COLO668 (cell line): ENCODE measurements at regions not wholly inside any gene's neighbourhood (a gene's known extent, or its start where the extent isn't known, plus 50 kb on each side); places are given as distances from the start of the nearest gene placed in this dataset.
"Not testable (repeated sequence)": the region's sequence is repeated elsewhere in the genome, so short reads cannot be mapped to it uniquely, and the experiment has no call there.

Experiments
- DNase-seq: peaks from one replicate; lab custom pipeline; 2025; ENCODE audit not compliant: unreplicated experiment; lab: John Stamatoyannopoulos, UW

DNA sequence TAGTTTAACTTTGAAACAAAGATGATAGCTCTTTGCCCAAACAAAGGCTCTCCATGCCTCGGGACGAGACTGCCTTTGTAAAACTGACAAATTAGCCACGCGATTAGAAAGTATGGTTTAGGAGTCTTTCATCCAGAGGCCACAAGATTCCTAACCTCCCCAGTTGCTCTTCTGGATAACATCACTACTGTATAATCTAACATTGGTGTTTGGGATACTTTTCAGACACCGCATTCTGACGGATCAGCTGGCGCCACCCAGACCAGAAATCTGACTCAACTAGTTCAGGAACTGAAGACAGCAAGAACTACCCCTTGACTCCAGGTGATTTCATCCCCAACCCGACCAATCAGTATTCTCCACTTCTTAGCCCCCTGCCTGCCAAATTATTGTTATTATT, 98.1 kb upstream of the TEX13D start:
- no peak for DNase-seq

DNA sequence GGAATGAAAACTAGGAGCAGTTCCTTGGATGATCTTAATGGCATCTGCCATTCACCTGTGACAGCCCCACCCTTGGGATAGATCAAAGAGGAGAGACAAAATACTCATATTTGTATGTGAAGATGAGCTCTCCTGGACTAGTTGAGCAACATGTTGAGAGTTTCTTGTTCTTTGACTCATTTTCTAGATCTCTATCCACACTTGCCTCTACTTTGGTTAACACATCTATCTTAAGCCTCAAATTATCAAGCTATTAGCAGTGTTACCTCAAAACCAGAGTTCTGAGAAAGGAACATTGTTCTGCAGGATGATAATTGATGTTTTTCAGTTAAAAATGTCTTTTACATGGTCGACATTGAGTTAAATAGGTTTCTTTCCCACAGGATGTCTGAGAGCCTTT, 94.2 kb upstream of the TEX13D start:
- DNase-seq, result no peak

DNA sequence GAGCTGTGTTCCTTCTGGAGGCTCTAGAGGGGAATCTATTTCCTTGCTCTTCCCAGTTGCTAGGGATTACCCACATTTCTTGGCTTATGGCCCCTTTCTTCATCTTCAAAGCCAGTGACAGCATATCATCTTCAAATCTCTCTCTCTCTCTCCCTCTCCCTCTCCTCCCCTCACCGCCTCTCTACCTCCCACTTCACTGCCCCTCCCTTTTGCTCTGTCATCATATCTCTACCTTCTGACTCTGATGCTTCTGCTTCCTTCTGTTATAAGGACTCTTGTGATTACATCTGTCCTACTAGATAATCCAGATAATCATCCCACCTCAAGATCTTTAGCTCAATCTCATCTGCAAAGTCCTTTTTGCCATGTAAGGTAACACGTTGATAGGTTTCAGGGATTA, 93.1 kb upstream of the TEX13D start:
- no peak for DNase-seq

DNA sequence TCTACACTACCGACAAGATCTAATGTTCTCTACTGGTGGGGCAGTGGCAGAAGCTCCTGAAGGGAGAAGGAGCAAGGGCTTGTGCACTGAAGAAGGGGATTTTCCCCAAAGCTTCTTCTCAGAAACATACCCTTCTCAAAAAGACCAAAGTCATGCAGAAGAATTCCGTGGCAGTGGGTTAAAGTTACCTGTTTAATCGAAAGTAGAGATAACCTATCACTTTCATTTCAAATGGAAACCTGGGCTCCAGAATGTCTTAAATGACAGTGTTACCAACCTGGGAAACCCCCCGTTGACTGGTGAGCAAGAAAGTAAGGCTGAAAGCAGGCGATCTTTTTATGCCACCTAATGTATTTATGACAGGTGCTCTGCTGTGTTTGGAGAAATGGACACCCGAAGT, 92.5 kb upstream of the TEX13D start:
- no peak for DNase-seq

DNA sequence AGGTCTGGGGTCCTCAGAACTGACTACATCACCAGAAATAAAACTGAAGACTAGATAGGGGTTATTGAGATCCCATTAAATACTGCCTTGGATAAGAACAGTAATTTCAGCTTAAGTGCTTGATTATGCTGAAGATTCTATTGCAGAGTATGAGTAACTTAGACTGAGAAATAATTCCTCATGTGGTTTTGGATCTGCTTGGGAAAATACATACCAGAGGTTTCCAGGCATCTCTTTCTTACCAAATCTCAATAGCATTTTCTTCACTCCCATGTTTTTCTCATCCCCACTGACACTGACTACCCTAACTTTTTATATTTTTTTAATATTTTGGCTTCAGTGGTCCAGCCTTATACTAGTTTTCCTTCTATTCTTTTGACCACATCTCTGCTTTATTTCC, 92.0 kb upstream of the TEX13D start:
- DNase-seq, result no peak

DNA sequence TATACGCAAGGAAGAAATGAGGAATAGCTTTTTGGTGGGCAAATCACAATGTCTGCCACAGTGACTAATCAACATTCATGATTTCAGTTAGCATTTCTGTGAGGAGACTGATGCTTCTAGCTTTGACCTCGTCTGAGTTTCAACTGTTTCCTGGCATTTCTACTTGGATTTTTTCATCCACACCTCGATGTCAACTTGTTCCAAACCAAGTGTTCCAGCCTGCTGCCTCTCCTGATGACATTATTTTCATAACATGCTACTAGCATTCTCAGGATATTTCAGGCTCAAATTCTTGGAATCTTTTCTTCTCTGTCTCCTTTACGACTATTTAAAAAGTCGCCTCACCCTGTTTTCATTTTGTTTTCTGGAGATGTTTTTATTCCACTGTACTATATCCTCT, 90.3 kb upstream of the TEX13D start:
- no peak for DNase-seq

DNA sequence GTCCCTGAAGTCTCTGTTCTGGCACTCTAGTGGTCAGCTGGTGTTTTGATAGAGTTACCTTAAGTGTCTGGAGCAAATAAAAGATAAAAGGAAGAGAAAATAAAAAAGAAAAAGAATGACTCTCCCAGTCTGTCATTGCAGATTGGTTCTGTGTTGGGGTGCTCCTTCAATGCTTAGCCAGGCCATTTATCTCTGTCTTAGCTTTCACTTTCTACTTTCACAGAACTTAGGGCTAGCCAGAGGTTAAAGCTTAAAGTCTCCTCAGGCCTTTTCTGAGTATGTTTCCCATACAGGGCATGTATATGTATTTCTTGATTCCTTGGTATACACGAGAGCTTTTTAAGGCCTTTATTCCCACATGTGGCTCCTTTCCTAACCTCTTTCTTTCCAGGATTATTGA, 83.1 kb upstream of the TEX13D start:
- no peak for DNase-seq

DNA sequence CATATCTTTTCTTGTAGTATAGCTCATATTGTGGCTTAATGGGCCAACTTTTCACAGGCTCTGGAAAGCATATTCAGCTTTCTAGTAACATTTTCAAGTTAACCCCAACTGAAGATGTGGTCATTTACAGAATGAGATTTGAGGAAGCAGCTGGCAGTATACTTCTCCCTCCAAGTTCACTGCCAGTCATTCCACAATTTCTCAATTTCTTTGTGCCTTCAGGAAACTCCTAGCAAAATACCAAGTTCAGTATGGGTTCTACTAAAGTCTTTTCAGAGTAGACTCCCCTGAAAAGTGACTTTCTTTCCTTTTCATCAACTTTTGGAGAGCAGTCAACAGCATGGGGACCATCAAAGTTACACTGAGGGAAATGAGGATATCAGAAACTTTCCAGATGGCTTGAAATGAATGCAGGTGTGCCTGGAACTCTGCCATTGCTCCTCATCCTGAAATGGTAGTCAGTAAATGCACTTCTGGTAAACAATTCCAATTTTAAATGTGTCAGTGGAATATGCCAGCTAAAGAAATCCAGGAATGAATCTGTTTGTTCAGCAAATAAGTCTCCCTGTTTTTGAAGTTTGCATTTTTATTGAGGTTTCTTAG, 81.5 kb upstream of the TEX13D start:
- no peak for DNase-seq

DNA sequence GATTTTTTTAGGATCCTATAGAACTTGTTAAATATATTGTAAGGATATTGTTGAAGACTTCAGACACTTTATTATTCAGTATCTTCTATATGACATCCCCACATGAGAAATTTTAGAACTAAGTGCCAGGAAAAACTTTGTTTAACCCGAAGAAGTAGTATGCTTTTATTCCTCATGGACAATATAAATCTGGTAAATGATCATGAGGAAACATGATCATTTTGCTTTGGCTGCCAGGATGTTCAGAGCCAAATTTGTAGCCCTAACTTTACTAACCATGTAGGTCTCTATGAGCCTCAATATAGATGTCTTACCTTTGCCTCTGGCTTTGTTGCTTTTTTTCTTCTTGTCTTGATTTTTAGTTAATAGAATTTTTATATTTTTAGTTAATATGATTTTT, 77.8 kb upstream of the TEX13D start:
- no peak for DNase-seq

DNA sequence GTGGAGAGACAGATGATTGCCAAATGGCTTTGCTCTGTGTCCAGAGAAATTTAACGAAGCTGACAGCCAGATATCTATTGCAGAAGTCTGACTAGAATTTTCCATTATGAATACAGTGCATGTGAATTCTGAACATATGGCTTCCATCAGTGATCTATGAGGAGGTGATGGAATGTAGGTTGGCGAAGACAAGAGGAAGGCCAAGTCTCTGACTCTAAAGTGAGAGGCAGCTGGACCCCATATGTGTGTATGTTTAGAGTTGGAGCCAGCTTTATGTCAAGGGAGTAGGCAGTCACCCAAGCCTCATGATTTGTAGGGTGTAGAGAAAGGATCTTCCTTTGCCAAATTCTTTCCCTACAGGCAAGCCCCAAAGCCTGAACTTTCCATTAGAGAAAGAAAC, 76.2 kb upstream of the TEX13D start:
- DNase-seq, result no peak

DNA sequence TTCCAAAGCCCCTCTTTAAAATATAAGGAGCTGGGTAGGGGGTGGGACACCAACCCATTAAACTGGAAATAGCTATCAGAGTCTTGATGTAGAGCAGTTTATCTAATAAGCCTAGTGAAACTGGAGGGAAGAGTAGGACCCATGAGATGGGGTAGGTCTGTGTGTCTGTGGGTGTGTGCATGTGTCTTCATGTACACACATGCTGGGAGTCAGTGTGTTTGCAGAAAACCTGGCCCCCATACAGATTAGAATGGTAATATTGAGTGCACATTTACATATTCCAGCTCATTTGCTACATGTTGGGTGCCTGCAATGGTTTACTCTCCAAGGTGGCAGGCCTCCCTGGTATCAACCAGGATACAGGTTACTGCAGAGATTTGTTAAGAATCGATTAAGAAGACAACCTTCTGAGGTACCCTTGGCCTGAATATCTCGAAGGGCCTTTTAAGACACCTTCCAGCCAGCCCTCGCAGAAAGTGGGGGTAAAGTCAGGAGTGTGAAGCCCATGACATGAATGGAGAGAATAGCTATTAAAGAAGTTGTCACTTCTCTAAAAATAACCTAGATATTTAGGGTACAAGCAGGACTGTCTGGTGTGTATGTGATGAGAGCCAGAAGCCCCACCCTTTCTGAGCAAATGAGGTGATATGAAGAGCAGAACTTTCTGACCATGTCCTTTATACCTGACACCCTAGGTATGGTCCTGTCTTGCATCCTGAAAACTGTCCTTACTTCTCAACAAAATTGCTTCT, 75.7 kb upstream of the TEX13D start:
- DNase-seq, result no peak

DNA sequence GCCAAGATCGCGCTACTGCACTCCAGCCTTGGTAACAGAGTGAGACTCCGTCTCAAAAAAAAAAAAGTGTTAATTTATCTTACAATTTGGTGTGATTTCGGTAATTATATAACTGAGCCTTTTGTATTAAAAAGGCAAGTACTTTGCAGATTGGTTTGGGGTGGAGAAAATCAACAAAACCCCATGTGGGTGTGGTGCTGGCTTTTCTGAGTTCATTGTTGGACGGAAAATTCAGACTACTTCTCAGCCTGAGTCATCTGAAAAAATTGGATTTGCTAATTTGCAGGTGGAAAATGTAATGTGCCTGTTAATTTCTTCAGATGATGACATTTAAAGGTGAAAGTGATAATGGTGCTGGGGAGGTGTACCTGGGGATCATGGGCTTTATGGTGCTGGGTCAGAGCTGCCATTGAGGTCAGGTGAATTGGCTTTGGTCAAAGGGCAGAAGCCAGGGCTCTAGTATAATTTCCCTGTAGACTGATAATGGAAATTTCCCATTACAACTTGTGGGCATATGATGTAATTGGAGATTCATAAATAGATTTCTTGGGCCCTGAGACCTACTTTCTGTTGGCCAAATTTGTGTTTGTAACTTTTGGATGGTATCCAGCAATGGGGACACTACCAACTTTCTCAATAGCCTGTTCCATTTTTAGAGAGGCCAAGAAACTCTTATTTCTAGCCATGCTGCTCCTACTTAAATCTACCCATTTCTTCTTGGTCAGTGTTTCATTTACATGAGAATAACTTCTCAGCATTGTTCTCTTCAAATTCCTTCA, 74.3 kb upstream of the TEX13D start:
- no peak for DNase-seq

DNA sequence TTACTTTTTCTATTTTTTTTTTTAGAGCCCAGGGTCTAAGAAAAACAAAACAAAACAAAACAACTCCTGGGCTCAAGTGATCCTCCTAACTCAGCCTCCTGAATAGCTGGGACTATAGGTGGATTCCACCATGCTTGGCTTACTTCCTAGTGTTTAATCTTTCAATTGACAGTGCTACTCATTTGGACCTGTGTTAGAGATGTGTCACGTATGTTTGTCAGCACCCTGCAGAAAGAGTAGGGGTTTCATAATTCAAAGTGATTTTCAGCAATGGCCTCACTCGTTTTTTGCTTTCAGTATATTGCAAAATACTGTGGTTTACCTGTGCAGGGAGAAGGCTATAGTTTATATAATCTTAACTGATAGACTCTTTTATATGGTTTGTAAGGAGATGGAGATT, 71.6 kb upstream of the TEX13D start:
- DNase-seq, result no peak

DNA sequence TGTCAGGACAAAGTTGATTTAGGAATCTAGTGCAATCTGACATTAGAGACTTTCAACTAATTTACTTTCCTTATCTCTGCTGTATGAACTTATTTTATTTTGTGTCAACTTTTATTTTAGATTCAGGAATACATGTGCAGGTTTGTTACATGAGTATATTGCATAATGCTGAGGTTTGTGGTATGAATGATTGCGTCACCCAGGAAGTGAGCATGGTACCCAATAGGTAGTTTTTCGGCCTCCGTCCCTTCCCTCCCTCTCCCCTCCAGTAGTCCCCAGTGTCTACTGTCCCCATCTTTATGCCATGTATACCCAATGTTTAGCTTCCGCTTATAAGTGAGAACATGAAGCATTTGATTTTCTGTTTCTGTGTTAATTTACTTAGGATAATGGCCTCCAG, 68.7 kb upstream of the TEX13D start:
- DNase-seq, result no peak

DNA sequence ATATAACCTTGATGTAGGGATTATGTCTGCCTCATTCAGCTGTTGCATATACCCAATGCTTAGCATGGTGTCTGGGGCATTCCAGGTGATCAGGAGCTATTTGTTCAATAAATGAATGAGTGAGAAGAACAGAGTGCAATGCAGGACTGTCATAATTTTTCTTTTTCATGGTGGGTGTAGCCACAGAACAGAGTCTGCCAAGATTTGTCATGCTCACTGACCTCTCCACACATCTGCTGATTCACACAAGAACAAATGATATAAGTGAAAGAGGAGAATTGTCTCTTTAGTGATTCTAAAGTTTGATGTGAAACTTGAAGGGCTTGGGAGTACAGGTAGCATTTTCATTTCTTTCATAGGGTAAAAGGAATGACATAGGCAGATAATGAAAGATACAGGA, 64.4 kb upstream of the TEX13D start:
- DNase-seq, result no peak

DNA sequence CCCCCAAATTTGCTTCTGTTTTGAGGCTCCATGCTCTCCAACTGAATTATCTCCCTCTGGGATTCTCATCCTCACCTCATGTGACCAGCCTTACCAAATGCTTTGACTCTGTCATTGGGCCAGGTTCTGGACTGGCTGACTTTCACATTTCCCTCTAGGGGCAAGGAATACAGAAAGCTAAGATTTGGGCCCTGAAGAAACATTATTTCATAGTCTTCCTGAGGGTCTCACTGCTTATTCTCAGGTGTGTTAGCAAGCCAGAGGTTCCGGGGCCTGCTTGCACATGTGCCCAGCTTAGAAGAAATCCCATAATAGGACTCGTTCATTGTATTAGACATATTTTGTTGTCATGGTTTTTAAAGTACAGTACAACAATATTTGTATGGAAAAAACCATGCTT, 62.6 kb upstream of the TEX13D start:
- DNase-seq, result no peak

DNA sequence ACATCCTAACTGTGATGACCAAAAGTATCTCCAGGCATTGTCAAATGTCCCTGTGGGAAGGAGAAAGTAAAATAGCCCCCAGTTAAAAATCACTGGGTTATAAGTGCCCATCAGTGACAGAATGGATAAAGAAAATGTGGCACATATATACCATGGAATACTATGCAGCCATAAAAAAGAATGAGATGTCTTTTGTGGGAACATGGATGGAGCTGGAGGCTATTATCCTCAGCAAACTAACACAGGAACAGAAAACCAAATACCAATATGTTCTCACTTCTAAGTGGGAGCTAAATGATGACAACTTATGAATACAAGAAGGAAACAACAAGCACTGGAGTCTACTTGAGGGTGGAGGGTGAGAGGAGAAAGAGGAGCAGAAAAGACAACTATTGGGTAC, 60.9 kb upstream of the TEX13D start:
- not testable (repeated sequence) for DNase-seq

DNA sequence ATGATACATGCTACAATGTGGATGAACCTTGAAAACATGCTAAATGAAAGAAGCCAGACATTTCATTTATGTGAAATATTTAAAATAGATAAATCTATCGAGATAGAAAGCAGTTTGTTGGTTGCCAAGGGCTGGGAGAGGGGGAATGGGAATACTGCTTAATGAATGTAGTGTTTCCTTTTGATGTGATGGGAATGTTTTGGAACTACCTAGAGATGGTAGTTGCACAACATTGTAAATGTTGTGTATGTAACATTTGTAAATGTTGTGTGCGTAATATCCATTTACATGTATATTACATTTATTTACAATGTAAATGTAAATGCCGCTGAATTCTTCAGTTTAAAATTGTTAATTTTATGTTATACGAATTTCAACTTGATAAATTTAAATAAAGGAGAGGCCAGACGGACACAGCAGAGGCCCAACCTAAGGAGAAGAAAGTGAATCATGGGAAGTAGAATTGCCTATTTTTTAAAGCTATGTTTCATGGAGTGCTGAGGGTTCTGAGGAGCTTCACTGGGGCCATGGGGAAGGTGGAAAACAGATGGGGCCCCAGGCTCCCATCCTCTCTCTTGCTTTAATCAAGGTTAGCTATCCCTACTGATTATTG, 60.0 kb upstream of the TEX13D start:
- DNase-seq, result no peak

DNA sequence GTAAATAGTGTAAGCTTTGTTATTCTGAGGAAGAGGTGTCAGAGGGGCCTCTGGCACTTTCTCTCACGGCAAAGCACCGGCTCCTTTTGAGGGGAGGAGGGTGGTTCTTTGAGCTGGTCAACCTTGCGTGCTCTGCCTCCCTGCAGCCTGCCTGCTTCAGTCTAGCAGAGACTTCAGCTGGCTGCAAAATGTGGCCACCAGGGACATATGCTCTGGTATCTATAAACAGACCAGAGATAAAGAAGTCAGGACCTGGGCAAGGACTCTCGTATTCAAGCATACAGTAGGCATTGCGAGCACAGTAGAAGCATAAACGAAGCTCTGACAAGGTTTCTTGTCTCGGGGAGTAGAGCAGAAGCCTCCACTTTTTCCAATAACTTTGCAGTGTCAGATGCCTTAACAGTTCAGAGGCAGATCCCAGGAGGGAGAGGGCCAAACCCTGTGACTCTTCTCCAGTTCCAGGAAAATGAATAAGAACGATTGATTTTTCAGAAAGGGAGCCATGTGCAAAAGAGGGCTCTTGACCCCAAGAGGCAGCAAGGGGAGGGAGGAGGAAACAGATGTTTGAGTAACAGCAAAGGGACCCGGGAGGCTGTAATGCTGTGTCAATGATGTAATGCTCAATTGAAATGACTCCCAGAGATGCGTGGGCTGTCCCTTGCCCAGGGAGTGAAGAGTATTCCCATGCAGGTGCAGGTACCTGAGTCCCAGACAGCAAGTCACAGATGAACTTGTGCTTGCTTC, 57.9 kb upstream of the TEX13D start:
- DNase-seq, result no peak

DNA sequence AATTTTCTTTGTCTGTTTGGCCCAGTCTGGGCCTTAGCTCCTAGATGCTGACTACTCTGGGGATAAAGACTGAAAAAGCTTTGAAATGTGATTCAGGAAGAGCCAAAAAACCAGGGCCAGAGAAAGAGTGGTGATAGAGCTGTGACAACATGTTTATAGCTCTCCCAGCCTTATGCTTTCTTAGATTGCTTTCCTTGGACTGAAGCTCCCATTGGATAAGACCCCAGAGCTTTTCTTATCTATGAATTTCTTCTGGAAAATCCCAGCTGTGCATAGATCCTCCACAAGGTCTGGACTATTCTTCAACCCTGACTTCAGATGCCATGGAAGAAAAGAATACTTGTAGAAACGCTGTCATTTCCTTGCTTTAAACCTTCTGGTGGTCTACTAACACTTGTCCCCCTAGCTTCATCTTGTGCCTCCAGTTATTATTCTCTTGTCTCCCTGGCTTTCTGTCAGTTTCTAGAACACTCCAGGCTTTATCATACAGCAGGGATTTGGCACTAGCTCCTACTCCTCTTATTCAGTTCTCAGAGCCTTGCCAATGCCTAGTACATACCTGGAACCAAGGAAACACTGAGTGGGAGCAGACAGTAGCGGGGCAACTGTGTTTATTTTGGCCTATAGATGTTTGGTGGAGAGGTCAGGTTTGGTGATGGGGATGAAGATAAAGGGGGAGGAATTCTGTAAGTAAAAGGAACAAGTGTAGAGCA, 57.1 kb upstream of the TEX13D start:
- no peak for DNase-seq
